Esophagus squamous epithelium (tissue), 5 donors: ENCODE measurements at regions not wholly inside any gene's neighbourhood (a gene's known extent, or its start where the extent isn't known, plus 50 kb on each side); places are given as distances from the start of the nearest gene placed in this dataset.

Experiments
- DNase-seq: peaks from one replicate; lab custom pipeline; 2025; lab: John Stamatoyannopoulos, UW
- H3K27ac ChIP-seq, 4 donors: fragments of 200-600 bp; sonication (generic); one replicate each; pipeline ENCODE4 v1.5.1; 2016 to 2019; ENCODE audit warnings: mild to moderate bottlenecking in 1 of 4
- H3K27me3 ChIP-seq, 4 donors: fragments of 200-600 bp; sonication (generic); 1 replicate in 3 of 4; 2 replicates in 1 of 4; pipeline versions ENCODE4 v1.5.1 to v1.6.0; 2017 to 2021; ENCODE audit warnings: antibody characterized with exemption in 1 of 4
- H3K36me3 ChIP-seq, 3 donors: fragments of 200-600 bp; sonication (generic); one replicate each; pipeline ENCODE4 v1.5.1; 2016 to 2019
- H3K4me1 ChIP-seq, 3 donors: fragments of 200-600 bp; sonication (generic); one replicate each; pipeline ENCODE4 v1.5.1; 2017 to 2019
- H3K4me3 ChIP-seq, 4 donors: fragments of 200-600 bp; sonication (generic); 1 replicate in 3 of 4; 2 replicates in 1 of 4; pipeline ENCODE4 v1.5.1; 2016 to 2019; ENCODE audit warnings: mild to moderate bottlenecking in 2 of 4, moderate library complexity in 1 of 4
- H3K9me3 ChIP-seq, 3 donors: fragments of 200-600 bp; sonication (generic); one replicate each; pipeline ENCODE4 v1.5.1; 2016 to 2019
- POLR2A ChIP-seq, 4 donors: fragments of 450-650 bp; IDR thresholded peaks; one replicate each; pipeline ENCODE4 v1.6.1; 2017; ENCODE audit warnings: antibody characterized with exemption in 4 of 4, mild to moderate bottlenecking in 4 of 4, moderate library complexity in 3 of 4
- WGBS, 2 donors: methylation state at CpG; one replicate each; pipeline ENCODE4 v1.1.5; 2018; 5-methylcytosine and 5-hydroxymethylcytosine counted together
- intact Hi-C: fragments of 100-400 bp; cut with DNase I; formaldehyde crosslinking; loops from one replicate; pipeline ENCODE4 v1.15.0; 2022
- TF ChIP-seq, protein P1 (sequence below), 6 experiments: fragments of 450-650 bp in 4 of 6; fragments of 200-600 bp in 2 of 6; sonication (generic) in 2 of 6; IDR thresholded peaks; one replicate each; pipeline ENCODE4 v1.5.1; 2016 to 2019; ENCODE audit warnings: antibody characterized with exemption in 6 of 6, mild to moderate bottlenecking in 4 of 6, moderate library complexity in 4 of 6
- donor health status: DM: yes; HTN: yes; CAD: no.

- Histone ChIP-seq H3K4me3 (no peak overlapping the region), H3K36me3 (no peaks in the 10 kb centered on the region), H3K27me3 (no peaks in the 10 kb centered on the region), H3K27ac (no peak overlapping the region), H3K9me3 (peaks cover 0 to 6% (median 0%) of the 10 kb centered on the region in 3 donors), H3K4me1 (no peaks in the 10 kb centered on the region)
- DNase-seq: no peak
- TF ChIP-seq, protein P1, sequence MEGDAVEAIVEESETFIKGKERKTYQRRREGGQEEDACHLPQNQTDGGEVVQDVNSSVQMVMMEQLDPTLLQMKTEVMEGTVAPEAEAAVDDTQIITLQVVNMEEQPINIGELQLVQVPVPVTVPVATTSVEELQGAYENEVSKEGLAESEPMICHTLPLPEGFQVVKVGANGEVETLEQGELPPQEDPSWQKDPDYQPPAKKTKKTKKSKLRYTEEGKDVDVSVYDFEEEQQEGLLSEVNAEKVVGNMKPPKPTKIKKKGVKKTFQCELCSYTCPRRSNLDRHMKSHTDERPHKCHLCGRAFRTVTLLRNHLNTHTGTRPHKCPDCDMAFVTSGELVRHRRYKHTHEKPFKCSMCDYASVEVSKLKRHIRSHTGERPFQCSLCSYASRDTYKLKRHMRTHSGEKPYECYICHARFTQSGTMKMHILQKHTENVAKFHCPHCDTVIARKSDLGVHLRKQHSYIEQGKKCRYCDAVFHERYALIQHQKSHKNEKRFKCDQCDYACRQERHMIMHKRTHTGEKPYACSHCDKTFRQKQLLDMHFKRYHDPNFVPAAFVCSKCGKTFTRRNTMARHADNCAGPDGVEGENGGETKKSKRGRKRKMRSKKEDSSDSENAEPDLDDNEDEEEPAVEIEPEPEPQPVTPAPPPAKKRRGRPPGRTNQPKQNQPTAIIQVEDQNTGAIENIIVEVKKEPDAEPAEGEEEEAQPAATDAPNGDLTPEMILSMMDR (IDR thresholded peaks at IDR 0.05): no peak
- TF ChIP-seq POLR2A (IDR thresholded peaks at IDR 0.05): no peak
- WGBS, 2 donors: 63 to 67% methylated on average over 4 of the region's 4 CpGs
- intact Hi-C loops: no loop called here
Observed at GRCh38 chr10:108014145-108014901, 849.8 kb upstream of the SORCS1 start.

DNA sequence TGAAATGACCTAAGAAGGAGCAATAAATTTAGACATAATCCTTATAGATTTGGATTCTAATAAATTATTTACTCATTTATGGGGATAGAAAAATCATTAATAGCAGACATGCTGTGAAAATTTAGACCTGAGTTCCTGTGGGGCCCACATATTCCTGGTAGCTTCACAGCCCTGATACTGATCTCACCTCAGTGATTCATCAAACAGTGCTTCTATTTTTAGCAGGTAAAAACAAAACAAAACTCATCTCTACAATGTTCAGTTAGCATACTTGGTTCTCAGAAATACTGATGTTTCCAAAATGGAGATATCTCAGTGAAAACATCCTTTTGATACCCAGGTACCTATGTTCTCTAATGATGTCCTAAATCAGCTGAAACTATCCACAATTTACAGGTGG is 841.1 kb upstream of the SORCS1 start:
- peaks cover 0 to 12% (median 11%) of the 10 kb centered on the region in 3 donors for H3K9me3 ChIP-seq
- no peaks in the 10 kb centered on the region for H3K27me3 ChIP-seq
- no peaks in the 10 kb centered on the region for H3K36me3 ChIP-seq
- no peak overlapping the region for H3K27ac ChIP-seq
- no peak for DNase-seq
- H3K4me3 ChIP-seq: no peak overlapping the region
- TF ChIP-seq POLR2A (IDR thresholded peaks at IDR 0.05): no peak
- TF ChIP-seq, protein P1 (IDR thresholded peaks at IDR 0.05): no peak
- intact Hi-C loops: no loop called here
- H3K4me1 ChIP-seq: no peaks in the 10 kb centered on the region

- Histone ChIP-seq H3K36me3 (no peaks in the 10 kb centered on the region), H3K4me1 (no peaks in the 10 kb centered on the region), H3K27ac (no peak overlapping the region), H3K27me3 (no peaks in the 10 kb centered on the region), H3K9me3 (peaks cover 0 to 12% (median 11%) of the 10 kb centered on the region in 3 donors), H3K4me3 (no peak overlapping the region)
- DNase-seq: no peak
- intact Hi-C loops: no loop called here
- no peak for TF ChIP-seq POLR2A (IDR thresholded peaks at IDR 0.05)
- TF ChIP-seq, protein P1 (IDR thresholded peaks at IDR 0.05): no peak
Observed at GRCh38 chr10:108003576-108003975, 839.1 kb upstream of the SORCS1 start.

DNA sequence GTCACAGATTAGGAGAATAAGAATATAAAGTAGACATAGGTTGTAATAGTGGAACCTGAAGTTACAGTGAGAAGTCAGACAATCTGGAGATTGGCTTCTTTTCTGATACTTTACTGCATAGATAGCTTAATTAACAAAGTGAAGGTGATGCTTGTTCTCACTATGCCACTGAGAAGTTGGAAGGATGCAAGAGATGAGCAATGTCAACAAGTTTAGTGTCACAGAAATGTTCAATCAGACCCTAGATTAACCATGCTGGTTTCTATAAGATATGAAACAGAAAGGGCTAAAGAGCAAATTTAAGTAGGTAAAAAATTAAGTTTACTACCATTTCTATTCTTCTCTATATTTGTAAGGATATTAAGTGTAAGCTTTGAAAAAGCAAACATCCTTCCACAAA is 838.6 kb upstream of the SORCS1 start:
- Histone ChIP-seq H3K4me1 (no peaks in the 10 kb centered on the region), H3K27ac (no peak overlapping the region), H3K27me3 (no peaks in the 10 kb centered on the region), H3K9me3 (peaks cover 0 to 10% (median 9%) of the 10 kb centered on the region in 3 donors), H3K4me3 (no peak overlapping the region), H3K36me3 (no peaks in the 10 kb centered on the region)
- TF ChIP-seq, protein P1 (IDR thresholded peaks at IDR 0.05): no peak
- no peak for TF ChIP-seq POLR2A (IDR thresholded peaks at IDR 0.05)
- intact Hi-C loops: no loop called here
- no peak for DNase-seq

GRCh38 chr10:108000365-108000764 is 835.9 kb upstream of the SORCS1 start:
- H3K36me3 ChIP-seq: no peaks in the 10 kb centered on the region
- H3K27ac ChIP-seq: no peak overlapping the region
- H3K27me3 ChIP-seq: no peaks in the 10 kb centered on the region
- no peaks in the 10 kb centered on the region for H3K4me1 ChIP-seq
- TF ChIP-seq, protein P1 (IDR thresholded peaks at IDR 0.05): no peak
- TF ChIP-seq POLR2A (IDR thresholded peaks at IDR 0.05): no peak
- no peak overlapping the region for H3K4me3 ChIP-seq
- H3K9me3 ChIP-seq: no peaks in the 10 kb centered on the region
- intact Hi-C loops: no loop called here
- 83 to 91% methylated on average over 1 of the region's 1 CpG for WGBS, 2 donors
- no peak for DNase-seq
